Skeletal muscle cell (primary cell): ENCODE measurements at regions not wholly inside any gene's neighbourhood (a gene's known extent, or its start where the extent isn't known, plus 50 kb on each side); places are given as distances from the start of the nearest gene placed in this dataset.
"Not testable (repeated sequence)": the region's sequence is repeated elsewhere in the genome, so short reads cannot be mapped to it uniquely, and the experiment has no call there.

ENCODE experiments used
- DNase-seq: peaks from one replicate; pipeline ENCODE4 v3.0.0-alpha.2; 2010; ENCODE audit warnings: low read depth
- H3K4me3 ChIP-seq: 2 replicates; pipeline ENCODE4 v1.5.1; 2011; ENCODE audit warnings: low read depth, mild to moderate bottlenecking, control low read depth, low read length, moderate library complexity

DNA sequence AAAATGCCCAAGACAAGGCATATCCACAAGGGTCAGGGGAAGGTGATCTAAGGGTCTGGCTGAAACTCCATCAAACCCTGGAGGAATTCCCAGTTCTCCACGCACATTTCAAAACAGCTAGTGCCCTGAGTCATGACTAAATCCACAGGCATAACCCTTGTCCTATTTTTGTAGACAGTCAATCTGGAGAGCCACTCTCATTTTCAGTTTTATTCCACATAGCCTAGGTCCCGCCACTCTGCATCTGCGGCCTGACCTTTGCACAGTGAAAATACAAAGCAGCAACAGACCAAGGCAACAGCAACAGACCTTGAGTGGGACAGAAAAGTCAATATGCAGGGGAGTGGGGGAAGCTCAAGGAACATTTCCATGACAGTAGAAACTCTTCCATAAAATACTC lies 201.4 kb upstream of the NPVF start:
- H3K4me3 ChIP-seq = no peak overlapping the region
- peak; percentile 10 for DNase-seq

DNA sequence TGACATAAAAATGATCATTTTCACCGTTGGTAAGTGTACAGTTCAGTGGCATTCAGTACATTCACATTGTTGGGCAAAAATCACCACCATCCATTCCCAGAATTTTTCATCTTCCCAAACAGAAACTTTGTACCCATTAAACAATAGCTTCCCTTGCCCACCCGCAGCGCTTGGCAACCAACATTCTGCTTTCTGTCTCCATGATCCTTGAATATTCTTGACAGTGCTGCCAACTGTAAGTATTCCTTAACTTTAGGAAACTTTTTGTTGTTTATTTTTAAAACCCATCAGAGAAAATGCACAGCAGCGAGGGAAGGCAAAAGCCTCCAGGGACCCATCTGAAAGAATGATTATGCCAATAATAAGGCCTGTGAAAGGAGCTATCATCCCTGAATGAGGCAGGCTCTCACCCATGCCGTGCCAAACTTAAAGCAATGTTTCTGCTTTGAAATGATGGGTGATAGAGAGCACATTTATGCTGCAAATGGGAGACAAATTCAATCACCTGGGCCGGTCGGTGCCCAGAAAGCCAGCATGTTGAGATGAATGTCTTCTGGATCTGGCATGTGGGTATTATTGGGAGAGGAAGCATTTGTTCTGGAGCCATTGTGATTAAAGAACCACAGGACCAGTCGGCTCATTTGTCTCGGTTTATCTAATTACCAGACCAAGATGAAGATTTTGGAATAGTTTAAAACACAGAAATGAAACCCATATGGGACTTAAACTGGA lies 202.1 kb upstream of the NPVF start:
- DNase-seq = no peak
- H3K4me3 ChIP-seq = no peak overlapping the region

GRCh38 chr7:25431956-25432450 lies 203.7 kb upstream of the NPVF start:
- DNase-seq = no peak
- no peak overlapping the region for H3K4me3 ChIP-seq

DNA sequence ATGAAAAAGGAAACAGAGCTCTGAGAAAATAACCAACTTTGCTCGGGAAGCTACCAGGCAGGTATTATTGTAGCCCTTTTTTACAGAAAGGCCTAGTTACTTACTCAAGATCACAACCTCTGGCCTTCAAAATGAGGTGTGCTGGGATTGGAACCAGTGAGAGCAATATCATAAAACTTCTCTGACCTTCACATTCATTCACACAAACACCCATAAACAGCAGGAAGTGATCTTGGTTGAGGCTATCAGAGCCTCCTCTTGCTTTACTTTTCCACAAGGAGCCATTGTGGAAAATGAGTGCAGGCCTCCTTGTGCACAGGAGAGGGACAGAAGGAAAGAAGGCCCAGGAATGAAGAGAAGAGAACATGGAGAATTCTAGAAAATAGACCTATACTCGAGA lies 204.5 kb upstream of the NPVF start:
- no peak for DNase-seq
- H3K4me3 ChIP-seq = no peak overlapping the region

DNA sequence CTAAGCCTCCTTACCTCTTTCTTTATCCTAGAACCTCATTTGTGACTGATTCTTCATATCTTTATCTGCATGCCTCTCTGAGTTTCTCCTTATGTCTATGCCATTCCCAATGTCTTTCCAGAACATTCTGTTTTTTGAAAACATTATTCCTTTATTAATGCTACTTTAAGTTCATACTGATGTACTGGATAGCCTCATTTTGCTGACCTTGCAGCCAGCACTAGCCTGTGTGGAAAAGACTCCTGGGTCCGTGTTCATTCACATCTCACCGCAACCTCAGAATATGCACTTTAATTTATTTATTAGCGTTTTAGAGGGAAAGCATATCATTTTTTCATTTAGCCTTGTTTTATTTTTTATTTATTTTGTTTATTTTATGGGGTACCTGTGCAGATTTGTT lies 208.1 kb upstream of the NPVF start:
- H3K4me3 ChIP-seq = no peak overlapping the region
- DNase-seq = no peak

DNA sequence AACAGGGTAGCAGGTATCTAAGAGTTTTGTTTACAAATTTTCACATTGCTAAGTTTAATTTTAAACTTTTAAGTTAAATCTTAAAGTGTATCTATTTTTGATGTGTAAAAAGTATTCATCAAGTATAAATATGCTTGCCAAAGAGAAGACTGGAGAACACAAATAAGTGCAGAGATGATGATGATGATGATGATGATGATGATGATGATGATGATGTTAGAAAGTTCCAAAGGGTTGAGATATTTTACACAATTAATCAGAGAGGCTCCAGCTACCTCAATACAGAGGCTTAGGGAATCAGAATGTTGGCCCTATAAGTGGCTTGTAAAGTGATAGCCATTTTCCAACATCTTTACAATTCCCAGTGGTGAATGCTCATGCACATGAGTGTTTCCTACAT lies 209.0 kb upstream of the NPVF start:
- DNase-seq = no peak
- no peak overlapping the region for H3K4me3 ChIP-seq

DNA sequence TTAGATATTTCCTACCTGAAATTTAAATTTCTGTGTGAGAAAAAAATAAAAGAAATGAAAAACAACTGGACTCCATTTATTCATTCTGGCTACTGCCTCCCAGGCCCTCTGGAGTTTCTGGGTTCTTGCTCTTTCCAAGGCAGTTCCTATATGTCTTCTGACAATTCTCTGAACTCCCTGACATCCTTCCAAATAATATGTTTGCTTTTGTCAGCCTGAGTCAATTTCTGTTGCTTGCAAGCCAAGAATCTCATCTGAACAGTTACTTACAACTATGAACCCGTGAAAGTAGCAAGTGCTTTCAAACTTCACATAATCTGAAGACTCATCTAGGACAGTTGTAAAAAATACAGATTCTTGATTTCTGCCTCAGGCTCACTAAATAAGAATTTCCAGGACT lies 216.7 kb upstream of the NPVF start:
- H3K4me3 ChIP-seq = no peak overlapping the region
- DNase-seq = no peak

DNA sequence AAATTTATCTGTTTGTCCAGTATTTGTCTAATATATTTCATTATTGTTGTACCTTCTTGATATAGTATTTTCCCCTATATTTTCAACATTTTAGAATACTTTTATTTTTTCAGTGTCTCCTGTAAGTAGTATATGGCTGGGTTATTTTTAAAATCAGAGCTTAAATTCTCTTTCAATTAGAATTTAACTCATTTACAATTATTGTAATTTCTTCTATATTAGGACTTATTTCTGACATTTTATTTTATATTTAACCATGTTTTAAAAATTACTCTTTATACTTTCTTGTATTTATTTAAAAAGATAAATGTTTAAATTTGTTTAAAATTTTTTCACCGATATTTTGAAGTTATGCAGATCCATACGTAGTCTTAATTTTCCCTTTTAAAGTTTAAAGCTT lies 220.0 kb upstream of the NPVF start:
- H3K4me3 ChIP-seq = no peak overlapping the region
- DNase-seq = no peak

DNA sequence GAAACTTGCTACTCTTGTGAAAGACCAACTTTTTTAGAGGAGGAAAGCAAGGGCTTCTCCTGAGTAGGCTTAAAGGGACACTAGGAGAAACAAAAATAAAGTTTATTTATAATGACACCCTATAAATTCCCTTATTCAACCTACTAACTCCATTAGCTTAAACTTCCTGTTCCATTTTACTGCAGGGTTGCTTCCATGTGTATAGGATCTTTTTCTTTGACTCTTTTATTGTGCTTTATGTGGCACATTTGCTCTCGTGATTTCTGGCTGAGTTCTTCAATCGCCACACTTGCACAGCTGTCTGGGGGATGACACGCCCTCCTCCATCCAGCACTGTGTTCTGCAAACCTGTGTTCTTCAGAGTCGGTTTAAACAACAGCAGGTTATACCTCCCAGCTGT lies 225.7 kb upstream of the NPVF start:
- no peak overlapping the region for H3K4me3 ChIP-seq
- DNase-seq = no peak

- no peak overlapping the region for H3K4me3 ChIP-seq
- peak; percentile 48 for DNase-seq
Measured at GRCh38 chr7:25454562-25455041, 226.3 kb upstream of the NPVF start.

DNA sequence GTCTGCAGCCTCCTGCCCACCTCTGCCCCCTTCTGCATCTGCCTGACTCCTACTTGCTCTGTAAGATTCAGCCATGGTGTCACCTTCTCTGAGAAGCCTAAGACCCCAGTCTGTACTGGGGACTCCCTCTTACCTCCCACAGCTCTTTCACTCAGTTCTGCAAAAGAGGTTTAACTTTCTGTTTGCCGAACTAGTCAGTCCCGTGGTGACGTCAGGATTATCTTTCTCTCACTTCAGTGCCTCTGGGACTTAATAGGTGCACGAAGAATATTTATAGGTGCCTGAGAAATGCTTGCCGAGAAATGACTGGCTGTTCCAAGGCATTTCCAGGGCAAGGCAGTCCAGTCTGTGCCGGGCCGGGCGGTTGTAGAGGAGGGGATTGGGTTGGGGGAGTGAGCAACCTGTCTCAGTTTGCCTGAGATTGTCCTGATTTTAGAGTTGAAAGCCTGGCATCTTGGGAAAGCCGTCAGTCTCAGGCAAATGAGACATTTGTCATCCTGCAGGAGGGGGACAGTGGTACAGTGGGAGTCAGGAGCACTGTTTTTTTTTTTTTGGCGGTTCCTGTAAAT lies 227.5 kb upstream of the NPVF start:
- no peak for DNase-seq
- H3K4me3 ChIP-seq = no peak overlapping the region

GRCh38 chr7:25456467-25457171 lies 228.3 kb upstream of the NPVF start:
- no peak overlapping the region for H3K4me3 ChIP-seq
- no peak for DNase-seq

DNA sequence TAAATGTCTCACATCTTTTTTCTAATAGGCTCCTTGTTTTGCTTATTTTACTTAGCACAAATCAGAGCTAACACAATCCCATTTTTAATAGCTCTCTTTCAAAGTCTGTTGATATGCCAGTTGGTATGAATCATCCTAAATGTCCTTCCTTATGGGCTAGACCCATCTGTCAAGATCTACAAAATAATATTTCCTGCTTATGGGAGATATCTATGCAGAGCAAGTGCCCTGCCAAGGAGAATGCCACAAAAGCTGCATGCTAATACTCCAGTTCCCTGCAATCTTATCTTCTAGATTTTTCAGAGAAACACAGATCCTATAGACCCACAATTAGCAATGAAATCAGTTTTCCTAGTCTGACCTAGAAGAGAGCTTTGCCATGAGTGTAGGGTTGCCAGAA lies 230.8 kb upstream of the NPVF start:
- no peak overlapping the region for H3K4me3 ChIP-seq
- no peak for DNase-seq

- no peak overlapping the region for H3K4me3 ChIP-seq
- DNase-seq = no peak
Measured at GRCh38 chr7:25460433-25460832, 232.1 kb upstream of the NPVF start.

- no peak for DNase-seq
- H3K4me3 ChIP-seq = no peak overlapping the region
Measured at GRCh38 chr7:25469669-25470068, 241.4 kb upstream of the NPVF start.

DNA sequence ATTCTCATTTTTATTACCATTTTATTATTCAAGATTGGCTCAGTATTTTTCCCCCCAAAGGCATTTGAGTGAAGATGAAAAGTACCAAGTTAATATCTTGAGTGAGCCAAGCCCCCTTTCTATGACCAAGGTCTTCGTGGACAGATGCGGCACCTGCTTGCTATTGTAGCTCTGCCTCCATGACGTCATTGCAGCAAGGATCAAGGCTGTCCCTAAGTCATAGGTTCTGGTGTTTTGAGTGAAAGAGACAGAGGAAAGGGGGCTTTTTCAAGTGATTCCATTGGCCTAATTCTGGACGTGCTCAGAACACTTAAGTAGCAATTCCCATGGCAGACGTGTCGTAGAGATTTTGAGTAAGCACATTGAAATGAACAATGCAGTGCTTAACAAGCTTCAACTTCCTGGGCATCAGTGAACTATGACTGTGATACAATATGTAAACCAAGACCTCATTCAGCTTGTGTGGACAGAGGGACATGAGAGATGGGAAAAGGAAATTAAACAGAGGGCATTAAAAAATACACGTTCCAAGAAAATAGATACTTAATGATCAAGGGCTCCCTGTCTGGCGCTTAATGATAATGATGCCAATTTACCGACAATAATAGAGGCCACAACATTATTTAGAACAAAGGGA lies 248.7 kb upstream of the NPVF start:
- no peak overlapping the region for H3K4me3 ChIP-seq
- DNase-seq = no peak

GRCh38 chr7:25478221-25478620 lies 249.9 kb upstream of the NPVF start:
- not testable (repeated sequence) for DNase-seq, H3K4me3 ChIP-seq

DNA sequence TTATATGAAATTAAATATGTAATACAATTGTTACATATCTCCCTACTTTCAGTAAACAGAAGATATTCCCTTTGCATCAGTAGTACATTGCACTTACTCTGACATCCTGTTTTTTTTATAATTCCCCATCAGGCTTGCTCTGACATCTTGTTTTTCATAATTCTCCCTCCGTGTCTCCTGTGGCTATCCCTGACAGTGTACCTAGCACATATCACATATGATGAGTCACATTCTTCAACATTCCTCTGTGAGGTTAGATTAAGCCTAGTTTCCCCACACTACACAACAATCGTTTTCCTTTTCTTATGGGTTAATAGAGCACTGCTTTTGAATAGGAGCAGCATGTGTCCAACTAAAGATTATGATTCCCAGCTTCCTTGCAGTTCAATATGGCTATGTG lies 250.6 kb upstream of the NPVF start:
- DNase-seq = no peak
- no peak overlapping the region for H3K4me3 ChIP-seq

DNA sequence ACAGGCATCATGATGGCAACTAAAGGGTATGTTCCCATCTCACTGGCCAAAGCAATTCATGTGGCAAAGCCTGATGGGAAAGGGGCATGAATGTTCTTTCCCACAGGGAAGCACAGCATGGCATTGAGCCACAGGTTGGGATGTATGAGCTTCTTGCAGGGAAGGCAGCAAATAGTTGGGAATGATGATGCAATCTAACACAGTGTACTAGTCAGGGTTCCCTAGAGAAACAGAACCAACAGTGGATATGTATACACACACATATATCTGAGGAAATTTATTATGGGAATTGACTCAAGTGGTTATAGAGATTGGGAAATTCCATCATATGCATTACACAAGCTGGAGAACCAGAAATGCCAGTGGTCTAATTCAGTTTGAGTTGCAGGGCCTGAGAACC lies 253.6 kb upstream of the NPVF start:
- peak; percentile 74 for DNase-seq
- no peak overlapping the region for H3K4me3 ChIP-seq

GRCh38 chr7:25482631-25483030 lies 254.3 kb upstream of the NPVF start:
- no peak overlapping the region for H3K4me3 ChIP-seq
- DNase-seq = no peak
